ENCODE measurements at regions not wholly inside any gene's neighbourhood (a gene's known extent, or its start where the extent isn't known, plus 50 kb on each side); places are given as distances from the start of the nearest gene placed in this dataset.

DNA sequence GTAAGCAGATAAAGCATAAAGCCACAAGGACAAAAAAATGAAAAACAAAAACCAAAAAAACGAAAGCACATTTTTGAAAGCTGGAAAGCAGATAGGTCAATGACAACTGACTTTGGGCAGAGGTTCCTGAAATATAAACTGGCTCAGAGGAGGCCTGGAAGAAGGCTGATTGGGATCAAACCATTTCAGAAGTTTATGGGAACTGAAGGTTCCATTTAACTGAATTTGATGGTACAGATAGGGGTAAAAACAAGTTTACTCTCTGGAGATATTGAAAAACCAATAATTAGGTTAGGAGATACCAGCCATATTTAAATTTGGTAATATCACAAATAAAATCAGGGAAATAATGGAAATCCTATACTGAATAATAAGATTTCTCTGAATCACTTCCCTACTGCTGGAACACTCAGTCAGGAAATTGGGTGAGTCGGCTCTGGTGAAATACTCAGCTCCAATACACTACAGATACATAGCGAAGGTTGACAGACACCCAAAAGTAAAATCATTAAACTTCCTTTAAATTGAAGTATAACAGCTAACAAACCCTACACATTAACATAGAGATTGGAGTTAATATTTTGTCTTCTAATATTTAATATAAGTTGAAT is 1584.3 kb downstream of the STIM2 start:
- no peak for TF ChIP-seq SP1 (IDR thresholded peaks at IDR 0.05)
- no peak for TF ChIP-seq BHLHE40 (IDR thresholded peaks at IDR 0.05; ENCODE audit: borderline replicate concordance)
- no peak for TF ChIP-seq ARNT (IDR thresholded peaks at IDR 0.05)
- no peak for TF ChIP-seq NFRKB (IDR thresholded peaks at IDR 0.05)
- TF ChIP-seq SUZ12 (IDR thresholded peaks at IDR 0.05): no peak
- no peak for TF ChIP-seq FOXM1 (IDR thresholded peaks at IDR 0.05; ENCODE audit: borderline replicate concordance)
- TF ChIP-seq ZNF384 (IDR thresholded peaks at IDR 0.05): no peak
- TF ChIP-seq FOXK2 (IDR thresholded peaks at IDR 0.05): no peak
- TF ChIP-seq, protein P1, sequence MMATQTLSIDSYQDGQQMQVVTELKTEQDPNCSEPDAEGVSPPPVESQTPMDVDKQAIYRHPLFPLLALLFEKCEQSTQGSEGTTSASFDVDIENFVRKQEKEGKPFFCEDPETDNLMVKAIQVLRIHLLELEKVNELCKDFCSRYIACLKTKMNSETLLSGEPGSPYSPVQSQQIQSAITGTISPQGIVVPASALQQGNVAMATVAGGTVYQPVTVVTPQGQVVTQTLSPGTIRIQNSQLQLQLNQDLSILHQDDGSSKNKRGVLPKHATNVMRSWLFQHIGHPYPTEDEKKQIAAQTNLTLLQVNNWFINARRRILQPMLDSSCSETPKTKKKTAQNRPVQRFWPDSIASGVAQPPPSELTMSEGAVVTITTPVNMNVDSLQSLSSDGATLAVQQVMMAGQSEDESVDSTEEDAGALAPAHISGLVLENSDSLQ (IDR thresholded peaks at IDR 0.05): no peak

All from HEK293T (cell line).